H4 (cell line): ENCODE measurements at regions not wholly inside any gene's neighbourhood (a gene's known extent, or its start where the extent isn't known, plus 50 kb on each side); places are given as distances from the start of the nearest gene placed in this dataset.
A peak's percentile ranks its signal among the peaks of the same experiment; 100 is the strongest.
"Not testable (repeated sequence)": the region's sequence is repeated elsewhere in the genome, so short reads cannot be mapped to it uniquely, and the experiment has no call there.

Experiments
- DNase-seq: peaks from one replicate; pipeline ENCODE4 v3.0.0-alpha.2; 2015; ENCODE audit warnings: low spot score

GRCh38 chr14:77985211-77985615, 185.0 kb upstream of the NRXN3 start:
- DNase-seq: peak; percentile 69

DNA sequence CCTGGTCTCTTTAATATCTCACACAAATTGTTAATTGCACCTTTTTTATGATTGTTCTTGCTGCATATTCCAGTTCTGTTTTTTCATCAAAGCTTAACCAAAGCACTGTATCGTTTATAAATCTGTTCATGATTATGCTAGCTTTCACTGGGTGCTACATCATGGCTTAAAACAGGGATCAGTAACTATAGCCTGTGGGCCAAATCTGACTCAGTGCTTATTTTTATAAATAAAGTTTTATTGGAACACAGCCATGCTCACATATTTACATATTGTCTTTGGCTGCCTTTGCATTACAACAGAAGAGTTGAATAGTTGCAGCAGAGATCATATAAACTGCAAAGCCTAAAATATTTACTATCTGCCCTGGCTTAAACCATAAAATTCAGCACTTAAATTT, 183.4 kb upstream of the NRXN3 start:
- DNase-seq: no peak

DNA sequence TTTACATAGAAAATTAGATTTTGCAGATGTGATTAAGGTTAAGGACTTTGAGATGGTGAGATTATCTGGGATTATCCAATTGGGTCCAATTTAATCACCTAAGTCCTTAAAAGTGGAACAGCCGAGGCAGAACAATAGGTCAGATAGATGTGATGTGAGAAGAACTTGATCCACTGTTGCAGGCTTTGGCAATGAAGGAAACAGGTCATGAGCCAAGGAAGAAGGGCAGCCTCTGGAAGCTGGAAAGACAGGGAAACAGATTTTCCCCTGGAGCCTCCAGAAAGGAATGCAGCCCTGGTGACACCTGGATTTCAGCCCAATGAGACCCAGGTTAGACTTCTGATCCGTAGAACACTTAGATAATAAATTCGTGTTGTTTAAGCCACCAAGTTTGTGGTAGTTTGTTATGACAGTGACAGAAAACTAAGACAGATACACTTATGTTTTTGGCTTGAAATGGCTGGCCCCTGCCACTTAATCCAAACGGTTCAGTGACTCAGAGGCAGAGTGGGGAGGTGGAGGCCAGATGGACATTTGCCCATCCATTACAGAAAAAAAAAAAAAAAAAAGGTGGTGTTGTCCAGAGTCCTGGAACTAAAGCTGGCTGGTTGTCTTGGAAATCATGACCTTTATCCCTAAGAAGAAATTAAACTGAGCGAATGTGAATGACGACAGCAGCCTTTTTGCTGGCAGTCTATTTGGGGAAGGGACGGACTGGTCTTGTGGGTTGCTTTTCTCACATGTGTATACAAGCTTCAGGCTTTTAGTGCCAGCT, 181.9 kb upstream of the NRXN3 start:
- DNase-seq: no peak

- peak; percentile 51 for DNase-seq
Observed at GRCh38 chr14:77988970-77989369, 181.2 kb upstream of the NRXN3 start.

- DNase-seq: no peak
Observed at GRCh38 chr14:77989441-77989991, 180.7 kb upstream of the NRXN3 start.

DNA sequence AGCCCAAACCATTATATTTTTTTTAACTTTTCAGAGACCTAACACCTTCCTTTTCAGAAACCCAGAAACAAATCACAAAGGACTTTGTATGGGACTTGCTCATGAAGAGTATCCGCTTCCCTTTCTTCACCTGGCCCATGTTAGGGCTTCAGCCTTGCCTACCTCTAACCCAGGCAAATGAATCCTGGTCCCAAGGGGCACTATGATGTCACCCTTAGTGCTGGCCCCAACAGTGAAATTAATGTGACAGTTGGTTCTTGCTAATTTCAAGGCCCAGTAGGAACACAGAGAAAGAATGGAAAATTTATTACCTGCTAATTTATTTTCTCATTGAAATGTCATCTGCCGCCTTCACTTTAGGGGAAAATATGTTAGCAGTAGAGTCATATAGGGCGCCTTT, 179.8 kb upstream of the NRXN3 start:
- DNase-seq: no peak

DNA sequence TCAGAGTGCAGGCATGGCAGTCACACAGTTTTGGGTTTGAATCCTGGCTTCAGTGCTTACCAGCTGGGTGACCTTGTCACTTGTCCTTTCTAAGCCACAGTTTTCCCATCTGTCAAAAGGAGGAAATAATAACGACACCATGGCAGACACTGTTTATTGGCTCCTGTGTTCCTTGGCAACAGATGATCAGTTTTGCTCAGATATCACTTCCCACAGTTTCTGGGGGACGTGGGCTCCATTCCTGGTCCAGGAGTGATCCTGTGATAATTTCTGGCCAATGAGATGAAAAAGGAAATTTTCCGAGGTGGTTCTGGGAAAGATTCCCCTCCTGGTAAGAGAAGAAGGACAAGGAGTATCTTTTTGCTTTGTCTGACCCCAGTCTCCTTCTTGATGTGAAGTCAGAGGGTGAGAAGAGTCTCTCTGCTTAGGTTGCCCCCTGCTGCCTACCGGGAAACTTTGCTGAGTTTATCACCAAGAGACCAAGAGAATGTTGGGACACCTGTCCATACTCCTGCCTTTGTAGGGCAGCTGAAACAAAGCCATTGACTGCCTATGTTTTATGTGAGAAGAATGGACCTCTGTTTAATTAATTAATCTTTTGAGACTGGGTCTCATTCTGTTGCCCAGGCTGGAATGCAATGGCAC, 178.9 kb upstream of the NRXN3 start:
- DNase-seq: no peak

GRCh38 chr14:78005325-78005724, 164.8 kb upstream of the NRXN3 start:
- peak; percentile 57 for DNase-seq

DNA sequence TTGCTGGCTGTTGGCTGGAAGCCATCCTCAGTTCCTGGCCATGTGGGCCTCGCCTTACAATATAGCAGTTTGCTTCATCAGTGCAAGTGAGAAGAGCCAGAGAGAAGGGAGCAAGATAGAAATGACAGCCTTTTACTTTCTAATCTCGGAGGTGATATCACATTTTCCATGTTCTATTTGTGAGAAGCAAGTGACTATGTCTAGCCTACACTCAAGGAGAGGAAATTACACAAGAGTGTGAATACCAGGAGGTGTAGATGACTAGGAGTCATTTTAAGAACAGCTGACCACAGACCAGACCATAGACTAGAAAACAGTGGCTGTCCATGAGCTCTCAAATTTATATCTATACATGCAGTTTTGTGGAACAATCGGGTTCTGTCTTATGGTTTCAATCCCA, 163.0 kb upstream of the NRXN3 start:
- DNase-seq: no peak

DNA sequence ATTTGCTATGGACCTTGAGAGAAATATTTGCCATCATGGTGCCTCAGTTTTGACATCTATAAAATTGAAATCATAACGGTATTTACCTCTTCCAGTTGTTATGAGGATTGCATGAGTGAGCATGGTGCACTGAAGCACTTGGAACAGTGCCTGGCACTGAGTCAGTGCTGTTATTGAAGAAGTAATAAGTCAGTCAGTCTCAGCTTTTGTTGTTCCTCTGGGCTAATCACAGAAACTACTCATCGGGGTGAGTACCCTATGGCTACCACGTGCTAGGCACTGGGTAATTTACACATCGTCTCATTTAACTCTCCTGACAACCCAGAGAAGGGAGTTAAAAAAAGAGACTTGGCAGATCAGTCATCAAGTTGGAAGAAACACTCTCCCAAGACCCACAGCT, 159.5 kb upstream of the NRXN3 start:
- DNase-seq: no peak

- DNase-seq: not testable (repeated sequence)
Observed at GRCh38 chr14:78013911-78014310, 156.3 kb upstream of the NRXN3 start.

GRCh38 chr14:78016532-78016931, 153.6 kb upstream of the NRXN3 start:
- no peak for DNase-seq

DNA sequence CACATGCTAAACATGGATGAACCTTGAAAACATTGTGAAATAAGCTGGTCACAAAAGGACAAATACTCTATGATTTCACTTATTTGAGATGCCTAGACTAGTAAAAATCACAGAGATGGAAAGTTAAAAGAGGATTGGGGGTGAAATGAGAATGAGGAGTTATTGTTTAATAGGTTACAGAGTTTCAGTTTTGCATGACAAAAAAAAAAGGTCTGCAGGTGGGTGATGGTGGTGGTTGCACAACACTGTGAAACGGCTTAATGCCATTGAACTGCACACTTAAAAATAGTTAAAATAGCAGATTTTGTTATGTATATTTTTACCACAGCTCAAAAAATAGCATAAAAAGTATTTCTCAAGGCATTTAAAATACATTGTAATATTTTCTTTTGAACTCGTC, 151.9 kb upstream of the NRXN3 start:
- DNase-seq: no peak

DNA sequence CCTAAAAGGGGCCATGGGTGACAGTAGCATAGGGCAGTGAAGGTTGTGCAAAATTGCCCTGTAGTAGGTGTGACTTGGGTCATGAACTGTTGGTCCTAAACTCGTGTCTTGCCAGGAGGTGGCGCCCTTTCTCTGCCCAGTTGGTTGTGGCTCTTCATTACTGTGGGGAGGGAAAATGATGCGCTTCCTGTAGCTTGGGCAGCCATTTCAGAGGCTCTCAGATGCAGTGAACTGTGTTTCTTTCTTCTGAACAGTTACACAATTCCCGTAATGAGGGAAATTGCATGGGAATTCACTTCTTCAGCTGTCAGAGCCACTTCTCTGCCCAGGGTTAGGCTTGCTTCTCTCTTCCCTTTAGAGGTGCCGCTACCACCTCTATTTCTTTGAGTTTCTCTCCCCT, 148.1 kb upstream of the NRXN3 start:
- DNase-seq: peak; percentile 82

DNA sequence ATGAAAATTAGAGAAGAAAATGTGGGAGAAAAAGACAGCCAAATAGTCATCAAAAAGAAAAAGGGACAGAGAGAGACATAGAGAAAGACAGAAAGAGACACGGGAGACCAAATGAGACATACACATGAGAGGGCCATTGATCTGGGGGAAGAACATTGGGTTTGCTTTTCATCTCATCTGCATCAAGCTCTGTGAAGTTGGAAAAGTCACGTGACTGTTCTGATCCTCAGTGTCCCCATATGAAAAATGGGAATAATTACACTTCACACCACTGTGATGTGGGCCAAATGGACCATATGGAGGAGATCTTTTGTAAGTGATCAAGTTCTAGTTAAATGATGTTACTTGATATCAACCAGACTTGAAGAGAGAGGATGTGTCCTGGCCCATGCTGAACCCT, 147.1 kb upstream of the NRXN3 start:
- no peak for DNase-seq

GRCh38 chr14:78028471-78028870, 141.7 kb upstream of the NRXN3 start:
- no peak for DNase-seq

DNA sequence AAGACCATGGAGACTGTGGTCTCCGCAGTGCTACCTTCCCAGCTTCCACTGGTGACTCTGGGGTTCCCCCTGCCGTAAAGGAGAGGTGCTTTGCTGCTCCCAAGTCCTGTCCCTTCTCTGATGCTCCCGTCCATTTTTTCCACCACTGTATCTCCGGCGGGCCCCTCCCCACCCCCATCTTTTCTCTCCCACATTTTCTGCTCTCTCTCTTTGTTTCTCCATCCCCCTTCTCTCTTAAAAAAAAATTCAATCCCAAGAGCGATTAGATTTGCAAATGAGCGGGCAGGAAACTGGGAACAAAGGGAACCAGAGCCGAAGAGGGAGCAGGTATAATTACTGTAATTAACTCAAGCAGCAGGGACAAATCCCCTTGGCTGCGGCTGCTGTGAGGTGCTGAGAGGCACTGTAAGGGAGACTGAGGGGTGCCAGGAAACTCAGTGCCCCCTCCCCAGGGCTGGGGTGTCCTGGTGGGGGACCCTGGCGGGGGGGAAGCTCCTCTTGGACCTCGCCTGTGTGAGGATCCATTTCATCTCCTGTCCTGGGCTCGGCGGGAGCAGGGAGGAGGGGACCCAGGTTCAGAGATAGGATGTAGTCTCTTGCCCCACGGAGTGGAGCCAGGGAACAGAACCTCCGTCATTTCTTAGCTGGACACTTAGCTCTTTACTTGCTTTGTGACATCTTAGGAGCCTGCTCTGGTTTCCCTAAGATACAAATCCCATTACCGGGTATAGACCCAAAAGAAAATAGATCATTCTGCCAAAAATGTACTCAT, 140.4 kb upstream of the NRXN3 start:
- DNase-seq: no peak

GRCh38 chr14:78043349-78043748, 126.8 kb upstream of the NRXN3 start:
- no peak for DNase-seq

DNA sequence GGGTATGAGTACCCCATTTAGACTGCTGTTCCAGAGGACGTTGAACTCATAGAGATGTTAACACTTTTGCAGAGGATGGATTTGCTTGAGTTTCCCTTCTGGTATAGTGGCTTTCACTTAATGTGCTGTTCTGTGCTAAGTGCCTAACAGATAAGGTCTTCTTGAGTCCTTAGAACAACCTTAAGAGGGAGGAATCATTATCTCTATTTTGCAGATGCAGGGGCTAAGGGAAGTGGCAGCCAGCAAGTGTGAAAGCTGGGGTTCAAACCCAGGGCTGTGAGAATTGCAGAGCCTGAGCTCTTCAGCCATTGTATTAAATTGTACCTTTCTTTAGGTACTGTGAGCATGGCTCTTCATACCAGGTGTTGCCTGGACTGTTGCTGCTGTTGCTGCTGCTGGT, 122.1 kb upstream of the NRXN3 start:
- no peak for DNase-seq

DNA sequence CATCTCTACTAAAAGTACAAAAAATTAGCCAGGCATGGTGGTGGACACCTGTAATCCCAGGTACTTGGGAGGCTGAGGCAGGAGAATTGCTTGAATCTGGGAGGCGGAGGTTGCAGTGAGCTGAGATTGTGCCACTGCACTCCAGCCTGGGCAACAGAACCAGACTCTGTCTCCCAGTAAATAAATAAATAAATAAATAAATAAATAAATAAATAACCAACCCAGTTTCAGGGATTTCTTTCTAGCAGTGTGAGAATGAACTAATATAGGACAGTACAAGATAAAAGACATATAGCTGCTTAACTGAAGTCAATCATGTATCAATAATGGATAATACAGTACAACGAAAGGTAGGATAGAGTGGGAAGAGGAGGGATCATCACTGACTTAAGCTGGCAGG, 113.3 kb upstream of the NRXN3 start:
- not testable (repeated sequence) for DNase-seq

DNA sequence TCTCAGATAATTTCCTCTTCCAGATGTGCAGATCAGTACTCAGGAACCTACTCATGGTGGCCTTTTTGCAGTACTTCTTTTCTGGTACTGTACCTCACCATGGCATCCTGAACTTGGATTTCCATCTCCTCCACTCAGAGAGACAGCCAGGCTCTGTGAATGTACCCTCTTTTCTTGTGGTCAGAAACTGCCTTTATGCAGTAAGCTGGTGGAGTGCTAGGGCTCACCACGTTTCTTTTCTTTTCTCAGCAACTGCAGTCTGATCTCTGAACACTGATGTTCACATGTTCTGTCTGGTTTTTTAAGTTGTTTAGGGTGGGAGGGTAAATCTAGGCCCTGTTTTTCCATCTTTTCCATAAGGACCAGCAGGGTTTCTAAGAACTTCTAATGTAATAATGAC, 99.8 kb upstream of the NRXN3 start:
- DNase-seq: no peak

GRCh38 chr14:78071016-78071549, 99.1 kb upstream of the NRXN3 start:
- no peak for DNase-seq
